ENCODE measurements at regions not wholly inside any gene's neighbourhood (a gene's known extent, or its start where the extent isn't known, plus 50 kb on each side); places are given as distances from the start of the nearest gene placed in this dataset.

DNA sequence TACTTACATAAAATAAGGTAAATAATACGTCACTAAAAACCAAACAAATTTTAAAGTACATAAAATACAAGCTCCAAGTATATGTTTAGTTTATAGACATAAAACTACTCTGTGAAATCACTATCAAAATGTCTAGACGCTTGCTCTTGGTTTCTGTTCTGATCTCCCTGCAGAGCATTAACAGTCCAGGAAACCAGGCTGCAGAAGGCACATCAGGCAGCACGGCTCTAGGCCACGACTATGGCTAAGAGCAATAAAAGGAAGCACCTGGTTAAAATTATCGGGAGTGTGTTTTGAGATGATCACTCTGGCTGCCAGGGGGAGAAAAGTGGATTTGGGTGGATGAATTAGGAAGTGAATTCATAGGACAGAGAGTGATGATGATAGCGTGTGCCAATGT is 196.0 kb upstream of the SPHKAP start:
- DNase-seq (ENCODE audit: low read depth), result no peak
- TF ChIP-seq, protein P1, sequence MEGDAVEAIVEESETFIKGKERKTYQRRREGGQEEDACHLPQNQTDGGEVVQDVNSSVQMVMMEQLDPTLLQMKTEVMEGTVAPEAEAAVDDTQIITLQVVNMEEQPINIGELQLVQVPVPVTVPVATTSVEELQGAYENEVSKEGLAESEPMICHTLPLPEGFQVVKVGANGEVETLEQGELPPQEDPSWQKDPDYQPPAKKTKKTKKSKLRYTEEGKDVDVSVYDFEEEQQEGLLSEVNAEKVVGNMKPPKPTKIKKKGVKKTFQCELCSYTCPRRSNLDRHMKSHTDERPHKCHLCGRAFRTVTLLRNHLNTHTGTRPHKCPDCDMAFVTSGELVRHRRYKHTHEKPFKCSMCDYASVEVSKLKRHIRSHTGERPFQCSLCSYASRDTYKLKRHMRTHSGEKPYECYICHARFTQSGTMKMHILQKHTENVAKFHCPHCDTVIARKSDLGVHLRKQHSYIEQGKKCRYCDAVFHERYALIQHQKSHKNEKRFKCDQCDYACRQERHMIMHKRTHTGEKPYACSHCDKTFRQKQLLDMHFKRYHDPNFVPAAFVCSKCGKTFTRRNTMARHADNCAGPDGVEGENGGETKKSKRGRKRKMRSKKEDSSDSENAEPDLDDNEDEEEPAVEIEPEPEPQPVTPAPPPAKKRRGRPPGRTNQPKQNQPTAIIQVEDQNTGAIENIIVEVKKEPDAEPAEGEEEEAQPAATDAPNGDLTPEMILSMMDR (IDR thresholded peaks at IDR 0.05; ENCODE audit: insufficient read depth, low read depth, low read length, missing control alignments), result no peak
- H3K4me3 ChIP-seq (ENCODE audit: low read depth, low read length), result no peak overlapping the region

DNA sequence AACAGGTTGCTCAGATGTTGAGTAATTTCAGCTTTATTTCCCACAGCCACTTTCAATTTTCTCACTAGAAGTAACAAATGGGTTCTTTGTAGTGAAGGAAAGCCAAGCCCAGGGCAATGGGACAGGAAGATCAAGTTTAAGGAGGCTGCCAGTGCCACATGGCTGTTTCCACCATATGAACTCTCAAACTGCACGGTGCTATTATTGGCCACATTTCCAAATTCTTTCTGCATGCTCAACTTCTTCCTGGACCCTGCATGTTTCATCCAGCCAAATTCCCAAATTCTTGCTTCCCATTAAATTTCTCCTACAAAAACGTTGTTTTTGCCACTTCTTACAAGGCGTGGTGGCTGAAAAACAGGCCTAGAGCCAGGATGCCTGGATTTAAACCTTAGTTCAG is 193.3 kb upstream of the SPHKAP start:
- no peak overlapping the region for H3K4me3 ChIP-seq (ENCODE audit: low read depth, low read length)
- DNase-seq (ENCODE audit: low read depth), result no peak
- TF ChIP-seq, protein P1 (IDR thresholded peaks at IDR 0.05; ENCODE audit: insufficient read depth, low read depth, low read length, missing control alignments), result no peak

DNA sequence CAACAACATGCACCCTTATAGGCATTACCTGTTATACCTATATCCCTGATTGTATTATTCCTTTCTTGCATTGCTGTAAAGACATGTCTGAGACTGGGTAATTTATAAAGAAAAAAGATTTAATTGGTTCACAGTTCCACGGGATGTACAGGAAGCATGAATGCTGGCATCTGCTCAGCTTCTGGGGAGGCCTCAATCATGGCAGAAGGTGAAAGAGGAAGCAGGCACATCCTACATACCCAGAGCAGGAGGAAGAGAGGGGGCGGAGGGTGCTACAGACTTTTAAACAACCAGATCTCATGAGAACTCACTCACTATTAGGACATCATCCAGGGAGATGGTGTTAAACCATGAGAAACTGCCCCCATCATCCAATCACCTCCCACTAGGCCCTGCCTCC is 191.7 kb upstream of the SPHKAP start:
- TF ChIP-seq, protein P1 (IDR thresholded peaks at IDR 0.05; ENCODE audit: insufficient read depth, low read depth, low read length, missing control alignments), result no peak
- no peak for DNase-seq (ENCODE audit: low read depth)
- no peak overlapping the region for H3K4me3 ChIP-seq (ENCODE audit: low read depth, low read length)

DNA sequence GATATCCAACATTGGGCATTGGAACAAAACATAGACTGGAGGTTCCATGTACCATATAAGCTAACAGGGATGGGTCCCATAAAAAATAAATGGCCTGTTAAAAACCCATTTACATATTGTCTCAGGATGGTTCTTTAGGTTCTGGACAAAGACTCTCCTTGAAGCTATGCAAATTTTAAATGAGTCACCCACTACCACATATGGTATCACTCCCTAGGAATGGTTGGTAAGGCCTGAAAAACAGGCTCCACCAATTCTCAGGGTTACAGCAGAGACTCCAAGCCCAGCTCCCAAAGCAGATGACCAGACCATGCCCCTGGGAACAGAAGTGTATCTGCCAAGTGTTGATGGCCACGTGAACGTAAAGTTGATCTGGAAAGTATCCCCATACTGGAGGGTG is 190.7 kb upstream of the SPHKAP start:
- no peak overlapping the region for H3K4me3 ChIP-seq (ENCODE audit: low read depth, low read length)
- TF ChIP-seq, protein P1 (IDR thresholded peaks at IDR 0.05; ENCODE audit: insufficient read depth, low read depth, low read length, missing control alignments), result no peak
- no peak for DNase-seq (ENCODE audit: low read depth)

DNA sequence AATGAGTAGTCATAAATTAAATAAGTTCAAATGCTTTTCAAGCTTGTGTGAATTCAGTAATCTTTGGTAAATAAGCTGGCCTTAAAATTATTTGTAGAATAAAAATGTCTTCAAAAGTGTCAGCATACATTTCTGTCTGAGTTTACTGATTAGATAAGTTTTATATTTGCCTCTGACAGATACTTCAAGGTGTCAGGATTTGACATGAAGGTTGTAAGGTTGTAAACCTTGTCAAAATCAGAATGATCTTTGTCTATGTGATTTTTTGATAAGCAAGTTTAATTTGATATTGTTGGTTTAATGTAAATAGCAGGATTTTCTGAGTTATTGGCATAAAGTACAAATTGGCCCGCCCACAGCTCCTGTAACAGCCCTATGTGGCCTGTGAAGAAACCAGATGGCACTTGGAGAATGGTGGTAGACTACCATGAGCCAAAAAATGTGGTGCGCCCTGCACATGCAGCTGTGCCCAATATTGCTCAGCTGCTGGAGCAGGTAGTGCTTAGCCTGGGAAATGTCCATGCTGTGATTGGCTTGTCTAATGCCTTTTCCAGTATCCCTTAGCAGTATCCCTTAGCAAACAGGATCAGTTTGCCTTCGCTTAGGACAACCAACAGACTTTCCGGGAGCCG is 188.0 kb upstream of the SPHKAP start:
- no peak for DNase-seq (ENCODE audit: low read depth)
- TF ChIP-seq, protein P1 (IDR thresholded peaks at IDR 0.05; ENCODE audit: insufficient read depth, low read depth, low read length, missing control alignments), result no peak
- no peak overlapping the region for H3K4me3 ChIP-seq (ENCODE audit: low read depth, low read length)

DNA sequence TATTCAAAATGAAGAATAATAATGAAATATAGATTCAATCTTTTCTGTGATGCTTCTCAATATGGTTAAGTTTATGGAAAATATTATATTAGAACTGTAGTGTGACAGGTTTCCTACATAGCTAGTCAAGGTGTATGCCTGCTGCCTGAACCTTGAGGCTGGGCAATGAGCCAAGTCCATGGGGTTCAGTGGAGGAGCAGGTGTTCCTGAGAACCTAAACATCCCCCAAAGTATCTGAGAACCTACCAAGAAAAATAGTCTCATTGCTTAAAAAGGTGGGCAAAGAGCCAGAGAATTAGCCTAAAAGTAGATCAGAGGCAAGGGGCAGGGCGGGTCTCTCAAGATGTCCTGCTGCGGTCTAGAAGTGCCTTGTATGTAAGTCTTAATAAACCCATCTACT is 185.9 kb upstream of the SPHKAP start:
- TF ChIP-seq, protein P1 (IDR thresholded peaks at IDR 0.05; ENCODE audit: insufficient read depth, low read depth, low read length, missing control alignments), result no peak
- DNase-seq (ENCODE audit: low read depth), result no peak
- H3K4me3 ChIP-seq (ENCODE audit: low read depth, low read length), result no peak overlapping the region

DNA sequence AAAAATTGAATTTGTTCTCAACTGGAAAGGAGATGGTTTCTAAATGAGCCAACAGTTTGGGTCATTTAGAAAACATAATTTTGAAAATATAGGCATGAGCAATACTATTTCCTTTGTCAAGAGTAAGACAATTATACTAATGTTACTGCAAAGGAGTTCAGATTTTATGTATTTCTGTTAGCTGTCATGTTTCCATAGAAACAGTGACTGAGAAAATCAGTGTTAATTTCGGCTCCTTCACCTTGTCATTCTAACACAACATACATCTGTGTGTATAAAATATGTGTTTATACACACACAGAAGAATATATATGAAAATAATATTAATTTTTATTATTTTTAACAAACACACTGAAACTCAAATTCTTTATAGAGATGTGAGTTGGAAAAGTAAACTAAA is 178.0 kb upstream of the SPHKAP start:
- TF ChIP-seq, protein P1 (IDR thresholded peaks at IDR 0.05; ENCODE audit: insufficient read depth, low read depth, low read length, missing control alignments), result no peak
- no peak for DNase-seq (ENCODE audit: low read depth)
- H3K4me3 ChIP-seq (ENCODE audit: low read depth, low read length), result no peak overlapping the region

Data from GM12865 (cell line).